Neural crest cell (in vitro differentiated cells): ENCODE measurements at regions not wholly inside any gene's neighbourhood (a gene's known extent, or its start where the extent isn't known, plus 50 kb on each side); places are given as distances from the start of the nearest gene placed in this dataset.

Experiments used
- DNase-seq: peaks from one replicate; pipeline ENCODE4 v3.0.0; 2021; ENCODE audit warnings: low read depth, mixed read lengths, low spot score
- H3K27ac Mint-ChIP-seq: one replicate; pipeline ENCODE4 v1.8.0; 2021; ENCODE audit warnings: mild to moderate bottlenecking, mixed read lengths; ENCODE audit not compliant: unreplicated experiment
- H3K27me3 Mint-ChIP-seq: 2 replicates; pipeline ENCODE4 v1.8.0; 2021; ENCODE audit warnings: low read depth, mild to moderate bottlenecking, mixed read lengths
- H3K36me3 Mint-ChIP-seq: 2 replicates; pipeline ENCODE4 v1.8.0; 2021; ENCODE audit warnings: low read depth, mild to moderate bottlenecking, mixed read lengths
- H3K4me1 Mint-ChIP-seq: 2 replicates; pipeline ENCODE4 v1.8.0; 2021; ENCODE audit warnings: mixed read lengths
- H3K4me3 Mint-ChIP-seq: one replicate; pipeline ENCODE4 v1.8.0; 2021; ENCODE audit warnings: mild to moderate bottlenecking, mixed read lengths
- H3K9me3 Mint-ChIP-seq: 2 replicates; pipeline ENCODE4 v1.8.0; 2021; ENCODE audit warnings: mixed read lengths
- TF ChIP-seq, protein P1 (sequence below): fragments of 200-600 bp; sonication (generic); conservative IDR thresholded peaks from 2 replicates; pipeline ENCODE4 v1.5.0; 2021; ENCODE audit warnings: antibody characterized with exemption, mild to moderate bottlenecking

DNA sequence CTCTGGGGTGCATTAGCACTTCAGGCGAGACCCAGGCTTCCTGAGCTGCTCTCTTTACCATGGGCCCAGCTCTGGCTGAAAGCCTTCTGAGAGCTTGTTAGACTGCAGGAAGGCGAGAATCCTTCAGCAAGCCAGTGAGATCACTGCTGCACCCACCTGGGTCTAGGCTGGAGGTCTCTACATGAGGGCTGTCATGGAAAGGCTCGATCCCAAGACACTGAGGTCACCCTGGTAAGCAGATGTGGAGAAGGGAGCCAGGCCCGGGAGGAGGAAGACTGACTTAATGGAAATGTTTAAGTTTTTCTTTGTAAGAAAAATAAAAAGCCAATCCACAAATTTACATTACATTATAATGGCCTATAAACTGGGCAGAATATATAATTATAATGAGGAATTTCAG is 684.5 kb downstream of the TNS3 start:
- TF ChIP-seq, protein P1, sequence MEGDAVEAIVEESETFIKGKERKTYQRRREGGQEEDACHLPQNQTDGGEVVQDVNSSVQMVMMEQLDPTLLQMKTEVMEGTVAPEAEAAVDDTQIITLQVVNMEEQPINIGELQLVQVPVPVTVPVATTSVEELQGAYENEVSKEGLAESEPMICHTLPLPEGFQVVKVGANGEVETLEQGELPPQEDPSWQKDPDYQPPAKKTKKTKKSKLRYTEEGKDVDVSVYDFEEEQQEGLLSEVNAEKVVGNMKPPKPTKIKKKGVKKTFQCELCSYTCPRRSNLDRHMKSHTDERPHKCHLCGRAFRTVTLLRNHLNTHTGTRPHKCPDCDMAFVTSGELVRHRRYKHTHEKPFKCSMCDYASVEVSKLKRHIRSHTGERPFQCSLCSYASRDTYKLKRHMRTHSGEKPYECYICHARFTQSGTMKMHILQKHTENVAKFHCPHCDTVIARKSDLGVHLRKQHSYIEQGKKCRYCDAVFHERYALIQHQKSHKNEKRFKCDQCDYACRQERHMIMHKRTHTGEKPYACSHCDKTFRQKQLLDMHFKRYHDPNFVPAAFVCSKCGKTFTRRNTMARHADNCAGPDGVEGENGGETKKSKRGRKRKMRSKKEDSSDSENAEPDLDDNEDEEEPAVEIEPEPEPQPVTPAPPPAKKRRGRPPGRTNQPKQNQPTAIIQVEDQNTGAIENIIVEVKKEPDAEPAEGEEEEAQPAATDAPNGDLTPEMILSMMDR, result no peak
- no peaks in the 10 kb centered on the region for H3K27me3 Mint-ChIP-seq
- H3K27ac Mint-ChIP-seq, result no peak overlapping the region
- no peak for DNase-seq
- H3K9me3 Mint-ChIP-seq, result peaks cover 12% of the 10 kb centered on the region
- H3K4me3 Mint-ChIP-seq, result no peak overlapping the region
- H3K4me1 Mint-ChIP-seq, result no peaks in the 10 kb centered on the region
- peaks cover 3% of the 10 kb centered on the region for H3K36me3 Mint-ChIP-seq

DNA sequence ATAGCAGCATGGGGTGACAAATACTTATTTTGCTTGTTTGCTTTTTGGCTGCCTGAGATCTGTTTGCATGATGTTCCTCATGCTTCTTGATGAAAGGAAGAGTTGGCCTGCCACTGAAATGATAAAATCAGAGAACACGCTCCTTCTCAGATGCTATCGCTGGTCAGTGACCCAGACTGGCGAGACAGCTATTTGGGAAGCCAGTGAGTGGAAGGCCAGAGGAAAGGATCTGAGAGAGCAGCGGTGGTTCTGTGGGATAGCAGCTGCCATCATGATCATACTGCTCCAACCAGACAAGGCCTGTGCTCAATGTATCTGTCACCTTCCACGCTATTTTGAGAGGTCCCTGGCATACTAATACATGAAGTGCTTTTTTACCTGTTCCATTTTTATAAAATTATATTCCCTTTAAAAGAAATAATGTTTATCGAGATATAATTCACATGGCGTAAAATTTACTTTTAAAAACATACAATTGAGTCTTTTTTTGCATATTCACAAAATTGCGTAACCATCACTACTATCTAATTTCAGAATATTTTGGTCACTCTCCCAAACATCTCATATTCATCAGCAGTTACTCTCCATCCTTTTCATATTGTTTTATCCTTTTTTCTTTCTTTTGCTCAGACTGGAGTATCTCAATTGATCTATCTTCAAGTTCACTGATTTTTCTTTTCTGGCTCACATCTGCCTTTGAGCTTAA is 695.1 kb downstream of the TNS3 start:
- H3K4me3 Mint-ChIP-seq, result no peak overlapping the region
- H3K27me3 Mint-ChIP-seq, result no peaks in the 10 kb centered on the region
- H3K4me1 Mint-ChIP-seq, result no peaks in the 10 kb centered on the region
- no peak for DNase-seq
- H3K36me3 Mint-ChIP-seq, result no peaks in the 10 kb centered on the region
- TF ChIP-seq, protein P1, result no peak
- peaks cover 18% of the 10 kb centered on the region for H3K9me3 Mint-ChIP-seq
- no peak overlapping the region for H3K27ac Mint-ChIP-seq

DNA sequence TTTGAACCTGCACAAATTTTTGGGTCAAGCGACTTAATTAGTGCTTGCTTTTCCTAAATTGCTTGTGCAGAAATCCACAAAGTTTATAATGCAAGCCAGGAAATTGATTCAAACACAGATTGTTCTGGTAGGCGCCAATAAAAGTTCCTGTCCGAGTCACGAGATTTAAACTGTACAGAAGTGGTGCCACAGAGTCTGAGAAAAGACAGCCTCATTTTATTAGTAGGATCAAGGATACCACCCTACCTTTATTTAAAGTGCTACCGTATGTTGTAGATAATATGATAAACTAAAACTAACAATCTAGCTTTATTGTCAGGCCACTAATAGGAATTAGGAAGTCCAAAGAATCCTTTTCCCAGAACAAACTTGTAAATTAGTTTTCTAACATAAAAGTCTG is 696.7 kb downstream of the TNS3 start:
- no peaks in the 10 kb centered on the region for H3K4me1 Mint-ChIP-seq
- peaks cover 11% of the 10 kb centered on the region for H3K9me3 Mint-ChIP-seq
- H3K27me3 Mint-ChIP-seq, result no peaks in the 10 kb centered on the region
- no peak overlapping the region for H3K4me3 Mint-ChIP-seq
- no peak overlapping the region for H3K27ac Mint-ChIP-seq
- H3K36me3 Mint-ChIP-seq, result no peaks in the 10 kb centered on the region
- TF ChIP-seq, protein P1, result no peak
- no peak for DNase-seq

DNA sequence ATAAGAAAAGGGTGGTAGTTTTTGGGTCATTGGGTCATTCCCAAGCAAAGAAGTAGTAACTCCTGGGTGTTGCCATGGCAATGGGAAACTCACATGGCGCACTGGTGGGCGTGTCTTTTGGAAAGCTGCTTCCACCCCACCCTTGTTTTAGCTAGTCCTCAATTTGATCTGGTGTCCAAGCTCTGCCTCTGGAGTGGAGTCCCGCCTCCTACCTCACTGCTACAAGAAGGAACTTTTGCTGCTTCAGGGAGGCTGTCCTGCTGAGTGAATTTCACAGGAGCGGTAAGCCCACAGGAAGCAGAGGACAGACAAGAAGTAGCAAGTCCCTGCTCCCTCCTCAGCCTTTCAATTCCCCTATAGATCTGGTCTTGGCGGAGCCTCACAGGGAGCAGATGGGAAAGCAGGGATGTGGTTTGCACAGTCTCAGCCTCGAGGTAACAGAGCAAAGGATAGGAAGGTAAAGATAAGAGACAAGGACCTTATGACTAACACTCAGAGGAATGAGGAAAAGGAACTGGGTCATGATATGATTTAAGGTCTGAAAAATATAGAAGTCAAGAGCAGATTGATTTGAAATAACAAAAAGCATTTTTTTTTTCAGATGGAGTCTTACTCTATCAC is 700.3 kb downstream of the TNS3 start:
- TF ChIP-seq, protein P1, result no peak
- Mint-ChIP-seq H3K27ac (no peak overlapping the region), H3K36me3 (peaks cover 3% of the 10 kb centered on the region), H3K27me3 (no peaks in the 10 kb centered on the region), H3K4me3 (no peak overlapping the region), H3K4me1 (no peaks in the 10 kb centered on the region), H3K9me3 (peaks cover 8% of the 10 kb centered on the region)
- DNase-seq, result no peak

DNA sequence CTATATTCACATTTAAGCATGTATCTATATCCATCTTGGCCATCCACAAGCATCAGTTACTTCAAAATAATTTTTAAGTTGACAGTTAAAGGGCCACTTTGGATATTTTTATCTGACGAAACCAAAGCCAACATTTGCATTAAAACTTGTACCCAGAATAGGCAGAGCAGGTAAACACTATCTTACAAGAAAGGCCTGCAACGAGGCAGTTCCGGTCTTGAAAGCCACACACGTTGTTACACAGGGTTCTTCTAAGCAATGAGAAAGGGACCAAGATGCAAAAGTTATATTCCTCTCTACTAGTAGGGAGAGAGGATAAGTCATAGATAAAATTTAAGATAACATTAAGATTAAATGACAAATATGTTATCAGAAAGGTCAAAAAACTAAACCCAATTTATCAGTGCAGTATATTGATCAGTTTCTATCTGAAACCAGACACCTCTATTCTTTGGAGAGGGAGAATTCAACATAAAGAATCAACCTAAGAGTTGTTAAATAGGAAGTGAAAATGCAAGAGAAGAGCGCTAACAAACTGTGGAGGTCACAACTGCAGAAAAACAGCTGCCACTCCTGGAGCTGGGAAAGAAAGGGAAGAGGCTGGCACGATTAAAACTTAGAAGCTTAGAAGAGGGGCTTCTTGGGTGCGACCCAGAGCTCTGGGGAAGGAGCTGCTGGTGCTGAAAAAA is 701.3 kb downstream of the TNS3 start:
- peaks cover 3% of the 10 kb centered on the region for H3K36me3 Mint-ChIP-seq
- H3K9me3 Mint-ChIP-seq, result peaks cover 14% of the 10 kb centered on the region
- no peak overlapping the region for H3K27ac Mint-ChIP-seq
- H3K27me3 Mint-ChIP-seq, result no peaks in the 10 kb centered on the region
- H3K4me3 Mint-ChIP-seq, result no peak overlapping the region
- DNase-seq, result no peak
- no peaks in the 10 kb centered on the region for H3K4me1 Mint-ChIP-seq
- TF ChIP-seq, protein P1, result no peak
